Ureter (tissue), 1 donor: ENCODE measurements at regions not wholly inside any gene's neighbourhood (a gene's known extent, or its start where the extent isn't known, plus 50 kb on each side); places are given as distances from the start of the nearest gene placed in this dataset.
A peak's percentile ranks its signal among the peaks of the same experiment; 100 is the strongest.

Experiments used
- DNase-seq: peaks from one replicate; pipeline ENCODE4 v3.0.0-alpha.2; 2020; ENCODE audit warnings: low spot score
- donor health status: DM: yes; HTN: yes; CAD: no.

- no peak for DNase-seq
These were observed 132.2 kb upstream of the NPVF start for GRCh38 chr7:25360451-25360850.

- no peak for DNase-seq
These were observed 133.1 kb upstream of the NPVF start for GRCh38 chr7:25361387-25361786.

- DNase-seq, result no peak
These were observed 133.6 kb upstream of the NPVF start for GRCh38 chr7:25361863-25362262.

- no peak for DNase-seq
These were observed 140.4 kb upstream of the NPVF start for GRCh38 chr7:25368599-25369201.

- peak; percentile 58 for DNase-seq
These were observed 141.5 kb upstream of the NPVF start for GRCh38 chr7:25369786-25370185.

GRCh38 chr7:25371972-25372371 is 143.7 kb upstream of the NPVF start:
- no peak for DNase-seq

- DNase-seq, result no peak
These were observed 147.7 kb upstream of the NPVF start for GRCh38 chr7:25375805-25376600.

GRCh38 chr7:25379351-25380300 is 151.3 kb upstream of the NPVF start:
- DNase-seq, result no peak

- DNase-seq, result no peak
These were observed 153.7 kb upstream of the NPVF start for GRCh38 chr7:25381818-25382589.

- no peak for DNase-seq
These were observed 154.6 kb upstream of the NPVF start for GRCh38 chr7:25382869-25383268.

GRCh38 chr7:25383402-25383801 is 155.1 kb upstream of the NPVF start:
- no peak for DNase-seq

- DNase-seq, result no peak
These were observed 156.7 kb upstream of the NPVF start for GRCh38 chr7:25384788-25385505.

- no peak for DNase-seq
These were observed 157.3 kb upstream of the NPVF start for GRCh38 chr7:25385506-25386136.

- DNase-seq, result no peak
These were observed 158.0 kb upstream of the NPVF start for GRCh38 chr7:25386311-25386744.

- DNase-seq, result no peak
These were observed 160.4 kb upstream of the NPVF start for GRCh38 chr7:25388681-25389080.

GRCh38 chr7:25389489-25390106 is 161.3 kb upstream of the NPVF start:
- no peak for DNase-seq

GRCh38 chr7:25391295-25391861 is 163.1 kb upstream of the NPVF start:
- DNase-seq, result no peak

- no peak for DNase-seq
These were observed 163.8 kb upstream of the NPVF start for GRCh38 chr7:25391961-25392587.
